ENCODE measurements at regions not wholly inside any gene's neighbourhood (a gene's known extent, or its start where the extent isn't known, plus 50 kb on each side); places are given as distances from the start of the nearest gene placed in this dataset.

GRCh38 chr13:56393549-56393948, 747.2 kb upstream of the PRR20A start:
- Histone ChIP-seq H3K4me1 (no peaks in the 10 kb centered on the region), H3K9me3 (peaks cover 0 to 32% (median 11%) of the 10 kb centered on the region in 4 donors), H3K27me3 (no peaks in the 10 kb centered on the region), H3K36me3 (no peaks in the 10 kb centered on the region), H3K4me3 (no peak overlapping the region), H3K27ac (no peak overlapping the region)
- no peak for DNase-seq
- TF ChIP-seq EP300 (IDR thresholded peaks at IDR 0.05) (no peak), CTCF (IDR thresholded peaks at IDR 0.05) (no peak), POLR2AphosphoS5 (IDR thresholded peaks at IDR 0.05) (no peak), POLR2A (IDR thresholded peaks at IDR 0.05) (no peak)
- intact Hi-C loops (cut with DNase I; ENCODE audit: low total_unique reads) = no loop called here
- WGBS, 5 donors = 43 to 74% (median 68%) methylated on average over 1 of the region's 1 CpG

- Histone ChIP-seq H3K9me3 (peaks cover 0 to 32% (median 14%) of the 10 kb centered on the region in 4 donors), H3K27ac (no peak overlapping the region), H3K4me1 (no peaks in the 10 kb centered on the region), H3K27me3 (no peaks in the 10 kb centered on the region), H3K4me3 (no peak overlapping the region), H3K36me3 (no peaks in the 10 kb centered on the region)
- TF ChIP-seq CTCF (IDR thresholded peaks at IDR 0.05) (no peak), POLR2A (IDR thresholded peaks at IDR 0.05) (no peak), EP300 (IDR thresholded peaks at IDR 0.05) (no peak), POLR2AphosphoS5 (IDR thresholded peaks at IDR 0.05) (no peak)
- no peak for DNase-seq
- intact Hi-C loops (cut with DNase I; ENCODE audit: low total_unique reads) = no loop called here
- 33 to 51% (median 41%) methylated on average over 2 of the region's 2 CpGs for WGBS, 5 donors
These were observed 744.4 kb upstream of the PRR20A start for GRCh38 chr13:56396318-56396717.

- H3K36me3 ChIP-seq = no peaks in the 10 kb centered on the region
- H3K27me3 ChIP-seq = no peaks in the 10 kb centered on the region
- no peak overlapping the region for H3K4me3 ChIP-seq
- 83 to 94% (median 85%) methylated on average over 3 of the region's 3 CpGs for WGBS, 5 donors
- H3K4me1 ChIP-seq = no peaks in the 10 kb centered on the region
- TF ChIP-seq POLR2AphosphoS5 (IDR thresholded peaks at IDR 0.05) (no peak), CTCF (IDR thresholded peaks at IDR 0.05) (no peak), EP300 (IDR thresholded peaks at IDR 0.05) (no peak), POLR2A (IDR thresholded peaks at IDR 0.05) (no peak)
- intact Hi-C loops (cut with DNase I; ENCODE audit: low total_unique reads) = no loop called here
- peaks cover 0 to 26% (median 8%) of the 10 kb centered on the region in 4 donors for H3K9me3 ChIP-seq
- DNase-seq = no peak
- H3K27ac ChIP-seq = no peak overlapping the region
These were observed 739.9 kb upstream of the PRR20A start for GRCh38 chr13:56400774-56401173.

- Histone ChIP-seq H3K27me3 (no peaks in the 10 kb centered on the region), H3K9me3 (peaks cover 0 to 13% (median 6%) of the 10 kb centered on the region in 4 donors), H3K4me3 (no peak overlapping the region), H3K36me3 (no peaks in the 10 kb centered on the region), H3K27ac (no peak overlapping the region), H3K4me1 (no peaks in the 10 kb centered on the region)
- intact Hi-C loops (cut with DNase I; ENCODE audit: low total_unique reads) = no loop called here
- TF ChIP-seq POLR2AphosphoS5 (IDR thresholded peaks at IDR 0.05) (no peak), EP300 (IDR thresholded peaks at IDR 0.05) (no peak), POLR2A (IDR thresholded peaks at IDR 0.05) (no peak), CTCF (IDR thresholded peaks at IDR 0.05) (no peak)
- DNase-seq = no peak
These were observed 727.9 kb upstream of the PRR20A start for GRCh38 chr13:56412856-56413255.

Data from stomach (tissue), 8 donors.